RWPE1 (cell line): ENCODE measurements at regions not wholly inside any gene's neighbourhood (a gene's known extent, or its start where the extent isn't known, plus 50 kb on each side); places are given as distances from the start of the nearest gene placed in this dataset.

Experiments
- CTCF ChIA-PET: fragments of 350-600 bp; sonication (Branson Sonifier 250); formaldehyde crosslinking; extraction: SDS; loops from one replicate; lab custom pipeline; 2021; lab: Yijun Ruan, JAX
- POLR2A ChIA-PET: fragments of 400-600 bp; formaldehyde crosslinking; extraction: SDS; loops from one replicate; lab custom pipeline; 2020; ENCODE audit warnings: antibody characterized with exemption; ENCODE audit not compliant: low non-redundant PET; lab: Yijun Ruan, JAX
- DNase-seq: peaks from one replicate; pipeline ENCODE4 v3.0.0; 2012; ENCODE audit warnings: low spot score
- H3K27ac ChIP-seq: fragments of 450-650 bp; 2 replicates; pipeline ENCODE4 v1.5.1; 2017
- CTCF ChIP-seq: fragments of 450-650 bp; conservative IDR thresholded peaks from 2 replicates; pipeline ENCODE4 v1.5.1; 2017; ENCODE audit warnings: low read depth, mild to moderate bottlenecking

- CTCF ChIA-PET, result interaction anchor here (0.6 to 1.6 kb wide), 8 partner anchors 13 to 912 kb away, joined by 3 to 7 read pairs (median 3); partner anchors contain the start of gene ACVR1C
- DNase-seq, result peak; percentile 79
- TF ChIP-seq CTCF, result no peak
- POLR2A ChIA-PET, result no interaction called here
- no peak overlapping the region for H3K27ac ChIP-seq
Measured at GRCh38 chr2:158011055-158011771, 90.5 kb upstream of the UPP2 start.

GRCh38 chr2:158009399-158009798 is 92.3 kb upstream of the UPP2 start:
- TF ChIP-seq CTCF, result no peak
- ChIA-PET POLR2A (no interaction called here), CTCF (interaction anchor here (0.6 kb wide), 1 partner anchor 378 kb away, joined by 3 read pairs; no protein-coding TSS in a partner anchor)
- no peak for DNase-seq
- no peak overlapping the region for H3K27ac ChIP-seq

- no peak for DNase-seq
- ChIA-PET CTCF (no interaction called here), POLR2A (no interaction called here)
- no peak overlapping the region for H3K27ac ChIP-seq
- TF ChIP-seq CTCF, result no peak
Measured at GRCh38 chr2:158006961-158007719, 94.5 kb upstream of the UPP2 start.

- ChIA-PET POLR2A (no interaction called here), CTCF (interaction anchor here (1.1 kb wide), 1 partner anchor 20 kb away, joined by 3 read pairs; no protein-coding TSS in a partner anchor)
- DNase-seq, result peak; percentile 59
- no peak overlapping the region for H3K27ac ChIP-seq
- no peak for TF ChIP-seq CTCF
Measured at GRCh38 chr2:158004126-158004764, 97.4 kb upstream of the UPP2 start.

- no peak overlapping the region for H3K27ac ChIP-seq
- TF ChIP-seq CTCF, result no peak
- no peak for DNase-seq
- POLR2A ChIA-PET, result no interaction called here
- CTCF ChIA-PET, result interaction anchor here (0.6 kb wide), 2 partner anchors 522 to 620 kb away, joined by 3 to 4 read pairs; no protein-coding TSS in a partner anchor
Measured at GRCh38 chr2:158002079-158002478, 99.6 kb upstream of the UPP2 start.

- DNase-seq, result no peak
- CTCF ChIA-PET, result no interaction called here
Measured at GRCh38 chr2:157996799-157997198, 104.9 kb upstream of the UPP2 start.

More at GRCh38 chr2:157996799-157997198, 104.9 kb upstream of the UPP2 start:
- H3K27ac ChIP-seq, result no peak overlapping the region
- TF ChIP-seq CTCF, result no peak
- POLR2A ChIA-PET, result no interaction called here
